Upper lobe of left lung (tissue), 4 donors: ENCODE measurements at regions not wholly inside any gene's neighbourhood (a gene's known extent, or its start where the extent isn't known, plus 50 kb on each side); places are given as distances from the start of the nearest gene placed in this dataset.

Experiments
- POLR2AphosphoS5 ChIP-seq, 2 donors: sonication (generic); formaldehyde crosslinking; IDR thresholded peaks; one replicate each; pipeline ENCODE4 v1.5.1; 2017; ENCODE audit warnings: antibody characterized with exemption in 2 of 2
- TF ChIP-seq, protein P1 (sequence below), 6 experiments: fragments of 450-650 bp in 4 of 6; fragments of 200-600 bp in 2 of 6; sonication (generic) in 2 of 6; IDR thresholded peaks; one replicate each; pipeline ENCODE4 v1.5.1; 2016 to 2019; ENCODE audit warnings: antibody characterized with exemption in 6 of 6

DNA sequence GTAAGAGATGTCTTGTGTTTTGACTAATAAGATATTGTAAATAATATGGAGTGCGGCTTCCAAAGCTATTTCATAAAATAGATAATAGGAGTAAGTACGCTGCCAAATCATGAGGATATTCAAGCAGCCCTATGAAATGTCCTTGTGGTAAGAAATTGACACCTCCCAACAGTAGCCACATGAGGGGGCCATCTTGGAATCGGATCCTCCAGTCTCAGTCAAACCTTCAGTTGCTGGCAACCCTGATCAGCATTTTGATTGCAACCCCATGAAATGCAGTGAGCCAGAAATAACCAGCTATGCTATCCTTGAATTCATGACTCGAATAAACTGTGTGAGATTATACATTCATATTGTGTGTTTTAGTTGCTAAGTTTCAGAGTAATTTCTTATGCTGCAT, 212.4 kb downstream of the PLA2G4A start:
- TF ChIP-seq, protein P1, sequence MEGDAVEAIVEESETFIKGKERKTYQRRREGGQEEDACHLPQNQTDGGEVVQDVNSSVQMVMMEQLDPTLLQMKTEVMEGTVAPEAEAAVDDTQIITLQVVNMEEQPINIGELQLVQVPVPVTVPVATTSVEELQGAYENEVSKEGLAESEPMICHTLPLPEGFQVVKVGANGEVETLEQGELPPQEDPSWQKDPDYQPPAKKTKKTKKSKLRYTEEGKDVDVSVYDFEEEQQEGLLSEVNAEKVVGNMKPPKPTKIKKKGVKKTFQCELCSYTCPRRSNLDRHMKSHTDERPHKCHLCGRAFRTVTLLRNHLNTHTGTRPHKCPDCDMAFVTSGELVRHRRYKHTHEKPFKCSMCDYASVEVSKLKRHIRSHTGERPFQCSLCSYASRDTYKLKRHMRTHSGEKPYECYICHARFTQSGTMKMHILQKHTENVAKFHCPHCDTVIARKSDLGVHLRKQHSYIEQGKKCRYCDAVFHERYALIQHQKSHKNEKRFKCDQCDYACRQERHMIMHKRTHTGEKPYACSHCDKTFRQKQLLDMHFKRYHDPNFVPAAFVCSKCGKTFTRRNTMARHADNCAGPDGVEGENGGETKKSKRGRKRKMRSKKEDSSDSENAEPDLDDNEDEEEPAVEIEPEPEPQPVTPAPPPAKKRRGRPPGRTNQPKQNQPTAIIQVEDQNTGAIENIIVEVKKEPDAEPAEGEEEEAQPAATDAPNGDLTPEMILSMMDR (IDR thresholded peaks at IDR 0.05), result no peak
- no peak for TF ChIP-seq POLR2AphosphoS5 (IDR thresholded peaks at IDR 0.05)
